Esophagus muscularis mucosa (tissue), 4 donors: ENCODE measurements at regions not wholly inside any gene's neighbourhood (a gene's known extent, or its start where the extent isn't known, plus 50 kb on each side); places are given as distances from the start of the nearest gene placed in this dataset.
A peak's percentile ranks its signal among the peaks of the same experiment; 100 is the strongest.

Experiments
- DNase-seq: peaks from one replicate; pipeline ENCODE4 v3.0.0-alpha.2; 2017; ENCODE audit errors: extremely low spot score
- H3K27ac ChIP-seq, 4 donors: fragments of 200-600 bp; sonication (generic); replicated peaks in 1 of 4; 1 replicate in 3 of 4; 2 replicates in 1 of 4; pipeline ENCODE4 v1.5.1; 2016 to 2019; ENCODE audit warnings: mild to moderate bottlenecking in 1 of 4
- H3K27me3 ChIP-seq, 4 donors: fragments of 200-600 bp; sonication (generic); one replicate each; pipeline versions ENCODE4 v1.5.1 to v1.6.0; 2016 to 2019
- H3K36me3 ChIP-seq, 4 donors: fragments of 200-600 bp; sonication (generic); one replicate each; pipeline ENCODE4 v1.5.1; 2016 to 2019
- H3K4me1 ChIP-seq, 4 donors: fragments of 200-600 bp; sonication (generic); one replicate each; pipeline ENCODE4 v1.5.1; 2016 to 2019
- H3K4me3 ChIP-seq, 4 donors: fragments of 200-600 bp; sonication (generic); 1 replicate in 2 of 4; 2 replicates in 2 of 4; pipeline ENCODE4 v1.5.1; 2016 to 2019; ENCODE audit warnings: mild to moderate bottlenecking in 4 of 4, moderate library complexity in 1 of 4
- H3K9me3 ChIP-seq, 4 donors: fragments of 200-600 bp; sonication (generic); 1 replicate in 3 of 4; 2 replicates in 1 of 4; pipeline ENCODE4 v1.5.1; 2016 to 2019
- CTCF ChIP-seq, 3 experiments: fragments of 200-600 bp in 2 of 3; fragments of 450-650 bp in 1 of 3; sonication (generic) in 2 of 3; IDR thresholded peaks; one replicate each; pipeline ENCODE4 v1.5.1; 2017 to 2019; ENCODE audit warnings: antibody characterized with exemption in 3 of 3, mild to moderate bottlenecking in 2 of 3, moderate library complexity in 1 of 3
- EP300 ChIP-seq: sonication (generic); formaldehyde crosslinking; IDR thresholded peaks from one replicate; pipeline ENCODE4 v1.6.1; 2017; ENCODE audit warnings: antibody characterized with exemption
- POLR2A ChIP-seq: fragments of 450-650 bp; IDR thresholded peaks from one replicate; pipeline ENCODE4 v1.6.1; 2017; ENCODE audit warnings: antibody characterized with exemption, moderate library complexity, mild to moderate bottlenecking, low read depth
- POLR2AphosphoS5 ChIP-seq, 2 donors: sonication (generic); formaldehyde crosslinking; IDR thresholded peaks; one replicate each; pipeline ENCODE4 v1.6.1; 2017; ENCODE audit warnings: antibody characterized with exemption in 2 of 2
- WGBS: methylation state at CpG from one replicate; pipeline ENCODE4 v1.1.5; 2018; 5-methylcytosine and 5-hydroxymethylcytosine counted together
- intact Hi-C: fragments of 100-400 bp; cut with DNase I; formaldehyde crosslinking; loops from one replicate; pipeline ENCODE4 v1.15.1; 2023

- Histone ChIP-seq H3K9me3 (no peaks in the 10 kb centered on the region), H3K4me3 (no peak overlapping the region), H3K36me3 (no peaks in the 10 kb centered on the region), H3K27ac (no peak overlapping the region), H3K4me1 (peaks cover 12 to 19% (median 17%) of the 10 kb centered on the region in 4 donors), H3K27me3 (no peaks in the 10 kb centered on the region)
- WGBS: 94% methylated on average over 5 of the region's 5 CpGs
- no peak for TF ChIP-seq POLR2AphosphoS5 (IDR thresholded peaks at IDR 0.05)
- no peak for TF ChIP-seq CTCF (IDR thresholded peaks at IDR 0.05)
- intact Hi-C loops: no loop called here
- DNase-seq: no peak
These were observed 91.8 kb upstream of the PREP start for GRCh38 chr6:105494688-105495087.

DNA sequence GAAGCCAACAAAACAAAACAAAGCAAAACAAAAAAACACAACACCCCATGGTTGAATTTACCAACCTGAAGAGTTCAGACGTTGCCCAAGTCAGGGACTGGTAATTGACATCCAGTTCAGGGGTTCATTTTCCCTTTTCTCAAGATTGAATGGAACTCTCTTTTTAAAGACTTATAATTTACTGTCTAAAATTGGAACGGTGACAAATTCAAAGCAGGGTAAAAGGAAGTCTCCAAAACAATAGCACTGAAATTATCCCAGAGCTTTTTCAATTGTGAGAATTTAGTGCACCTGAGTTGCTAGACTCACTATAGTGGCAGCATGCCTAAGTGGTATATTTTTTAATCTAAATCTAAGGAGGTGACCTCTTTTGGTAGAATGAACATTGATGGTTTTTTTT, 90.9 kb upstream of the PREP start:
- intact Hi-C loops: no loop called here
- 49% methylated on average over 2 of the region's 2 CpGs for WGBS

GRCh38 chr6:105492706-105493673, 90.1 kb upstream of the PREP start:
- H3K27ac ChIP-seq: no peak overlapping the region
- no peaks in the 10 kb centered on the region for H3K36me3 ChIP-seq
- H3K27me3 ChIP-seq: no peaks in the 10 kb centered on the region
- peaks cover 29 to 33% (median 32%) of the 10 kb centered on the region in 4 donors for H3K4me1 ChIP-seq
- no peaks in the 10 kb centered on the region for H3K9me3 ChIP-seq
- DNase-seq: peak; percentile 78
- intact Hi-C loops: no loop called here
- TF ChIP-seq CTCF (IDR thresholded peaks at IDR 0.05) (no peak), POLR2AphosphoS5 (IDR thresholded peaks at IDR 0.05) (no peak), POLR2A (no peak), EP300 (no peak)
- H3K4me3 ChIP-seq: no peak overlapping the region

More for the DNA sequence above, 90.9 kb upstream of the PREP start:
- Histone ChIP-seq H3K4me3 (no peak overlapping the region), H3K27me3 (no peaks in the 10 kb centered on the region), H3K27ac (no peak overlapping the region), H3K4me1 (peaks cover 22 to 27% (median 25%) of the 10 kb centered on the region in 4 donors), H3K9me3 (no peaks in the 10 kb centered on the region), H3K36me3 (no peaks in the 10 kb centered on the region)
- DNase-seq: no peak
- TF ChIP-seq POLR2AphosphoS5 (IDR thresholded peaks at IDR 0.05): no peak
- TF ChIP-seq POLR2A: no peak
- no peak for TF ChIP-seq EP300
- no peak for TF ChIP-seq CTCF (IDR thresholded peaks at IDR 0.05)

- intact Hi-C loops: loop anchor here (5.0 to 10.0 kb wide), 3 partner anchors 506 to 813 kb away; partner anchors contain the start of gene PRDM1
- peaks cover 32 to 44% (median 40%) of the 10 kb centered on the region in 4 donors for H3K4me1 ChIP-seq
- no peak for DNase-seq
- peak overlapping the region in 2 of 4 donors; percentile 22 to 26 for H3K4me3 ChIP-seq
- H3K27me3 ChIP-seq: no peaks in the 10 kb centered on the region
- no peaks in the 10 kb centered on the region for H3K9me3 ChIP-seq
- no peaks in the 10 kb centered on the region for H3K36me3 ChIP-seq
- WGBS: 70% methylated on average over 2 of the region's 2 CpGs
- TF ChIP-seq POLR2AphosphoS5 (IDR thresholded peaks at IDR 0.05) (no peak), CTCF (IDR thresholded peaks at IDR 0.05) (no peak), EP300 (no peak), POLR2A (no peak)
- peak overlapping the region in 3 of 4 donors; percentile 0 to 31 (median 7) for H3K27ac ChIP-seq
These were observed 86.3 kb upstream of the PREP start for GRCh38 chr6:105489216-105489530.
